Activated CD4-positive, alpha-beta T cell treated with anti-CD3 and anti-CD28 coated beads, Interleukin-2, Interleukin-4, amounts not matched to agents 100 ng/mL and 50 ng/mL, durations not matched to agents 16 hours and 8 hours (primary cell): ENCODE measurements at regions not wholly inside any gene's neighbourhood (a gene's known extent, or its start where the extent isn't known, plus 50 kb on each side); places are given as distances from the start of the nearest gene placed in this dataset.

ENCODE experiments used
- DNase-seq: peaks from one replicate; pipeline ENCODE4 v3.0.0-alpha.2; 2020; ENCODE audit warnings: low spot score

GRCh38 chr7:135731-136645, 56.4 kb upstream of the FAM20C start:
- no peak for DNase-seq

- no peak for DNase-seq
Observed at GRCh38 chr7:137094-137891, 55.1 kb upstream of the FAM20C start.

- no peak for DNase-seq
Observed at GRCh38 chr7:139131-139530, 53.2 kb upstream of the FAM20C start.

GRCh38 chr7:139561-140243, 52.7 kb upstream of the FAM20C start:
- DNase-seq, result no peak

GRCh38 chr7:140996-141395, 51.4 kb upstream of the FAM20C start:
- no peak for DNase-seq

- DNase-seq, result no peak
Observed at GRCh38 chr7:142248-142941, 50.0 kb upstream of the FAM20C start.
